ENCODE measurements at regions not wholly inside any gene's neighbourhood (a gene's known extent, or its start where the extent isn't known, plus 50 kb on each side); places are given as distances from the start of the nearest gene placed in this dataset.
"Not testable (repeated sequence)": the region's sequence is repeated elsewhere in the genome, so short reads cannot be mapped to it uniquely, and the experiment has no call there.

- DNase-seq = no peak
Observed at GRCh38 chr1:4227986-4228385, 327.9 kb upstream of the C1orf174 start.

- peak; percentile 19 for DNase-seq
Observed at GRCh38 chr1:4253935-4254334, 353.9 kb upstream of the C1orf174 start.

DNA sequence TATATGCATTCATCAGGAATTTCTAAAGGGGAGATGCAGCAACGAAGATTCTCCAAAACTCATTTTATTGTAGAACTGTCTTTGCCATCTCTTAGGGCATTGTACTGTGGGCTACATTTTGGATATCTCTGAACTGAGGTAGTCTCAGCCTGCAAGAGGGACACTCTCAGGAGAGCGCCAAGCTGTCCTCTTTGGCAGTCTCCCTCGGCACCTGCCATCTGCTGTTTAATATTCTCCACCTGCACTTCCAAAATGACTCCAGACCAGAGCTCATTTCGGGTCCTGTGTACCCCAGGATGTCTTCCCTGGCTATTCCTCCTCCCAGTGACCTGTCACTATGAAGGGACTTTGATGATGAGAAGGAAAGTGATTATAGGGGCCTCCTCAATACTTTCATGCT is 356.3 kb upstream of the C1orf174 start:
- no peak for DNase-seq

GRCh38 chr1:4258146-4258777 is 358.2 kb upstream of the C1orf174 start:
- not testable (repeated sequence) for DNase-seq

GRCh38 chr1:4261327-4261726 is 361.3 kb upstream of the C1orf174 start:
- DNase-seq = no peak

DNA sequence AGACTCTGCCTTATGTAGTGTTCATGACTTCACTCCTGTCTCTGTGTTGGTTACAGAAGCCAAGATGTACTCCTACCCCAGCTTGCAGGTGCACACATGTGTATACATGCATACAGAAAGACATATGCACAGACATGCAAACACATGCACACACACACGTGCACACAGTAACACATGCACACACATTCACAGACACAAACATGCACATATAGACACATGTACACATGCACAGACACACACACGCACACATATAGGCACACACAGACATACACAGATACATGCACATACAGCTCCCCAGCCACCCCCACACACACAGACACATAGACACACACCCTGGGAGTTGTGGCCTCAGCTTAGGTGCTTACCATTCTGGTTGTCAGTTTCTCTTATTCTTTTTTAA is 362.6 kb upstream of the C1orf174 start:
- DNase-seq = no peak

- DNase-seq = no peak
Observed at GRCh38 chr1:4263699-4264098, 363.6 kb upstream of the C1orf174 start.

DNA sequence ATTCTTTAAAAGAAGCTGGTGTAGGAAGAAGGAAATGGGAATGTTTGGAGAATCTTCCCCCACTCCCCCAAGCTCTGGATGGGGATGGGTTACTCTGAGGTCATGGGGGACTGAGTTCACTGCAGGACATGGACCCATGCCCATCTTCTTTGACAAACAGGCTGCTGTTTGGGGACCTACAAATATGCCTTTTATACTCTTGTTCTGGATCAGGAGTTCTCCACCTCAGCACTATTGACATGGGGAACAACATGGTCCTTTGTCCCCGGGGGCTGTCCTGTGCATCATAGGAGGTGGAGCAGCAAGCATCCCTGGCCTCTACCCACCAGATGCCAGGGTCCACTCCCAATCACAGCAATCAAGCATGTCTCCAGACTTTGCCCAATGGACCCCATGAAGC is 365.8 kb upstream of the C1orf174 start:
- DNase-seq = no peak

GRCh38 chr1:4267381-4268261 is 367.5 kb upstream of the C1orf174 start:
- no peak for DNase-seq

DNA sequence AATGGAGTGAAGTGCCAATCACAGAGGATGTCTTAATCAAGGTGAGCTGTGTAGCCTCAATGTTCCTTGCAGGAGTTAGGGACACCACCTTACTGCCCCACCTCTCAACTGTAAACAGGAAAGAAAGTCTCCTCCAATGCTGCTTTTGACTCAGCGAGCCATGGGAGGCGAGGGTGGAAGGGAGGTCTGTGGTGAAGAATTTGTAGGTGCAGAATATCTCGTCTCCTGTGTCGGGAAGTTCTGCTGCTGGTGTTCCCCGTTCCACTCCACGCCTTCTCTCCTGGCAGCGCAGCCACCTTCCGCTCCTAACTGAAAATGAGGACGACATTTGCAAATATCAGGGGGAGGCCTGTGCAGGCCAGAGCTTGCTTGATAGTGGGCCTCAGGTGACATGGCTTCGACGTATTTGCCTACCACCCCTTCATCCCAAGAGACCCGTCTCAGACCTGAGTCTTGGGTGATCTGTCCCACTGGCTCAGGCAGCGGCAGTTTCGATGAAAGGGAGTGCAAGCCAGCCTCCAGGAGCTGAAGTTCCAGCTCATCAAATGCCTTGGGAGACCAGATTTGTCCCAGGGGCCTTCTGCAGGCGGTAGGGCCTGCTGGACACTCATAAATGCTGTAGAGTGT is 368.3 kb upstream of the C1orf174 start:
- no peak for DNase-seq

GRCh38 chr1:4268889-4269284 is 368.8 kb upstream of the C1orf174 start:
- DNase-seq = no peak

DNA sequence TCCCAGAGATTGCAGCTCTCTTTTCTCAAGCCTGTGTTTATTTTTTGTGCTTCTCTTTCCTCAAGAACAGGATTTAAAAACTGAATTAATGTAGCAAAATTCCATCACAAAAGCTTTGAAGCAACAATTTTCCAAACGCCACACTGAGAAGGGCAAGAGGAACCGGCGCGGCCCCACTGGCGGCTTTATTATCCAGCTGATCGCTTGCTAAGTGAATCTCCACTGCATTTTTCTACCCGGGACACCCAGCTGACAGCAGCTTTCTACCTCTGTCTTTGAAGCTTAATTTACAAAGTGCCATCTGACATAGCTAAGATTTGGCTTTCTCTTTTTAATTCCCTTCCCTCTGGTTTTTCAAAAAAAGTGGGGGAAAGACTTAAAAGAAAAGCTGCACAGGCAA is 369.3 kb upstream of the C1orf174 start:
- no peak for DNase-seq

- no peak for DNase-seq
Observed at GRCh38 chr1:4269952-4270570, 370.0 kb upstream of the C1orf174 start.

DNA sequence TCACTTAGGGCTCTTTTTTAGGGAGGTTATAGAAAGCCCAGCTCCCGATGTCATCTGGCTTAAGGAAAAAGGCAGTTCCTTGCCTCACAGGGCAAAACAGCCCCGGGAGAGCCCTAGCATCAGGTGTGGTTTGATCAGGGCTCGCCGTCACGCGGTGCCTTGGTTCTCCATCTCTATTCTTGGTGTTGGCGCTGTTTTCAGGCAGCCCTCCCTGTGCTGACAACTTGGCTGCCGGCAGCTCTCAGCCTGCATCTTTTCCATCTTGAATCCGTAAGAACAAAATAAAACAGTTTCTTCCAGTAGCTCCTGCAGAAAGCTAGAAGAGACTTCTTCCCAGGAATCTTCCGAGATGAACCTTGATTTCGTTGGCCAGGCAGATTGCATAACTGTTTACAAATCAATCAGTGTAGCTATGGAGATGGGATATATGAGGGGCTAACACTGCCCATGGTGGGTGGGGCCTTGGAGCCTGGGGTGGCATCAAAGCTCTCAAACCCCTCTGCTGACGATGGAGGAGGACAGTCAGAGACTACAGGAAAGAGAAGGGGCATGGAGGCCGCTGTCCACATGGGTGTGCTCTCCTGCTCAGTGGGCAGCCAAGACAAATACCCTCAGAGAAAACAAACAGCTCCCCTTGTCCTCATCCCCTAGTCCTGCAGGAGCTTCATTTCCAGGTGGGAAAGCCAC is 370.7 kb upstream of the C1orf174 start:
- DNase-seq = no peak

GRCh38 chr1:4271338-4271998 is 371.4 kb upstream of the C1orf174 start:
- DNase-seq = no peak

DNA sequence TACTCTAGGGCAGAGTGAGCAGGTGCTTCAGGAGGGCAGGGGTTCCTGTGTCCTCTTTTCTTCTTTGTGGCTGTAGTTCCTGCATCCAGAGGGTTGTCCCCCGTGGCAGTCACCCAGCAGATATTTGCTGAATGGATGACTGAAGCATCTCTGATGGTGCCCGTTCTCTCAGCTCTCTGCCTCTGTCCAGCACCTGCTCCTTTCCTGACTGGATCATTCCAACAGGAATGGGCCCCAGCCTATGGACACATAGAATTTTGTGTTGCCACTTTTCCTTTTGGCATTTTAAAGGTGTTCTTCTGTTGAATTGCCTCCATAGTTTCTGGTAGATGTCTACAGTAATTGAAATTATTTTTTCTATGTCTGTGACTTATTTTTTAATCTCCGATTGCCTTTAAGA is 372.5 kb upstream of the C1orf174 start:
- no peak for DNase-seq

DNA sequence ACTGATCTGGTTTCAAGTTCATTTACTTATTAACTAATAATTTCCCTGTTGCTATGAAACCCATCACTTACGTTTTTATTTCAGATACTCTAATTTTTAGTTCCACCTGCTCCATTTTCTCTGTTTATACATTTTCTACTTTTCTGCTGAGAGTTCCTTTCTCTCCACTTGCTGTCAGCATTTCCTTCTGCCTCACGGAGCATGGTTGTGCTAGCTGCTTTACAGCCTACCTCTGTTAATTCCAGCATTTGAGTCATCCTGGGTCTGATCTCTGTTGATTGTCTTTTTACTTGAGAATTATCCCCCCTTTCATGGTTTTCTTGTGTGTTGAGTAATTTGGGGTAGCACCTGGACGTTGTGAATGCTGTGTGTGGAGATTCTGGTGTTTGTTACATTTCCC is 373.2 kb upstream of the C1orf174 start:
- no peak for DNase-seq

DNA sequence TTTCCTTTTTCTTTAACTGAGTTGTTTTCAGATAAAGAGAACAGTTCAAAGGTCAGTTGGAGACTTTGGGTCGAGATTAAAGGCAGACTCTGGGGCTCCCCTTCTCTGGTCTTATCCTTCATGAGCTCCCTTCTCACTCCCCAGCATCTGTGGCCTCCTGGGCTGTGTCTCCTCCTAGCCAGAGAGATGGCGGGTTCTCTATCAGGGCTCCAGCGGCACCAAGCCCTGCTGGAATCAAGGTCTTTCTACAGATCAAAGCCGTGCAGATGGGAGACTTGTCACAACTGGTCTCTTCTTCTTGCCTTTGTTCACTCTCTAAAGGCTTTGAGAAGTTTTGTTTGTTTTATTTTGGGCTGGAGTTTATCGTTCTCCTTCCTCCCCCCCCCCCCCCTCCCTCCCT is 373.7 kb upstream of the C1orf174 start:
- no peak for DNase-seq

DNA sequence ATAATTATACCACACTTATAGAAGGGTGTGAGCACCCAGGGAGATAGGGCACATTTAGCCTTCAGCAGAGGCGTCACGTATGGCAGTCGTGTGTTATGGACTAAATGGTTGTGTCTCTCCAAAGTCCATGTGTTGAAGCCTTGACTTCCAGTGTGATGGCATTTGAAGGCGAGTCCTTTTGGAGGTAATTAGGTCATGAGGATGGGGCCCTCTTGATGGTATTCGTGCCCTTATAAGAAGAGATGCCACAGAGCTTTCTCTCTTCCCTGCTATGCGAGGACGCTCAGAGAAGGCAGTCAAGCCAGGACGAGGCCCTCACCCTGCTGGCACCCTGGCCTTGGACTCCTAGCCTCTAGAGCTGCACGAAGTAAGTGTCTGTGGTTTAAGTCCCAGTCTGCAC is 375.0 kb upstream of the C1orf174 start:
- DNase-seq = no peak

DNA sequence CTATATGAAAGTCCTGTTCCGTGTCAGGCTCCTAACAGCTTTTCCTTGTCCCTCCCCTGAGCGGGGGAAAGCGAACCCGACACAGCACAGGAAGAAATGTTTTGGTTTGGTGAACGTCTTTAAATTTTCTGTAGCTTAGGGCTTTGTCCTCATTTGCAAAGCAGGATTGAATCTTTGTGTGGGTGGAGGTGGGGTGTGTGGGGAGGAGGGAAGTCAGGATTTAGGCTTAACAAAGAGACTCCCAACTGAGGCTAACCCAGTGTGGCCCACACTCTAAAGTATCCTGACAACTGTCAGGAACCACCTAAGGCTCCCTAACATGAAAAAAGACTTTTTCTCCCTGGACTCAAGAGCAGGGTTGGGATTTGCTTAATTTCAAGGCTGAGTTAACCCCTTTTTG is 376.2 kb upstream of the C1orf174 start:
- no peak for DNase-seq

GRCh38 chr1:4277598-4277997 is 376.8 kb upstream of the AJAP1 start:
- DNase-seq = no peak

GRCh38 chr1:4284976-4285375 is 369.4 kb upstream of the AJAP1 start:
- DNase-seq = no peak

DNA sequence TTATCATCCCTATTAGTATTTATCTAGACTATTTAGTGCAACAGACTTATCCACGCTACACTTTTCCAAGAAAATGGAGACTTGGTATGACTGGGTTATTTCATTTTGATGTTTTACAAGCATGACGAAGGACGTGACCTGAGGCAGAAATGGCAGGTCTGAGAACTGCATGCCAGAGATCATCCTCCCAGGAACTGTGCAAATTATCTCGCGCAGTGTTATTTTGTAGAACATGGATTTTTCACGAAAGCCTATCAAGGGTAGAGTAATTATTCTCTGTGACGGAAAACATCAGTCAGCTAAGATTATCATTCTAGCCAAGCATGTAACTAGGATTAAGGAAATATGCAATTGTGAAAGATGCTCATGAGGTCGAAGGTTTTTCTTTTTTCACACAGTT is 361.5 kb upstream of the AJAP1 start:
- DNase-seq = no peak
